Activated CD8-positive, alpha-beta memory T cell treated with anti-CD3 and anti-CD28 coated beads for 24 hours (primary cell): ENCODE measurements at regions not wholly inside any gene's neighbourhood (a gene's known extent, or its start where the extent isn't known, plus 50 kb on each side); places are given as distances from the start of the nearest gene placed in this dataset.
"Not testable (repeated sequence)": the region's sequence is repeated elsewhere in the genome, so short reads cannot be mapped to it uniquely, and the experiment has no call there.

Experiments used
- DNase-seq: peaks from one replicate; pipeline ENCODE4 v3.0.0-alpha.2; 2020

GRCh38 chr4:20122198-20122988 is 129.3 kb upstream of the SLIT2 start:
- no peak for DNase-seq

- DNase-seq: no peak
Observed at GRCh38 chr4:20119141-20119540, 132.6 kb upstream of the SLIT2 start.

DNA sequence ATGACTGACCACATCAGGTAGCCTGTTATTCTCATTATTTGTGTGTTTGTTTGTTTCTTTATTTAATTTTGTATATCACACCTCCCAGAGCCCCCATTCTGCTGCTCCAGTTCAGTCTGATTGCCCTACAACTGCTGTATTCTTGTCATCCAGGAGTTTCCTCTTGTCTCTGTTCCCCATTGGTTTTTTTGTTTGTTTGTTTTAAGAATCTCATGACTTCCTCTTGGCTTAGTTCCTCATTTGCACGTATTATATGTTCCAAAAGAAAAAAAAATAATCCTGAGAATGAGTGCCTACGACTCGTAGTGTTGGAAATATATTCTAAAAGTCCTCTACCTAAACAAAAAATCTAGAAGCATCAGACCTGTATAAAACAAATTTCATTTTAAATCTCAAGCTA is 142.3 kb upstream of the SLIT2 start:
- no peak for DNase-seq

- no peak for DNase-seq
Observed at GRCh38 chr4:20106921-20107320, 144.8 kb upstream of the SLIT2 start.

- DNase-seq: no peak
Observed at GRCh38 chr4:20101831-20102230, 149.9 kb upstream of the SLIT2 start.

- no peak for DNase-seq
Observed at GRCh38 chr4:20096911-20097310, 154.8 kb upstream of the SLIT2 start.

GRCh38 chr4:20095805-20096541 is 155.7 kb upstream of the SLIT2 start:
- DNase-seq: no peak

DNA sequence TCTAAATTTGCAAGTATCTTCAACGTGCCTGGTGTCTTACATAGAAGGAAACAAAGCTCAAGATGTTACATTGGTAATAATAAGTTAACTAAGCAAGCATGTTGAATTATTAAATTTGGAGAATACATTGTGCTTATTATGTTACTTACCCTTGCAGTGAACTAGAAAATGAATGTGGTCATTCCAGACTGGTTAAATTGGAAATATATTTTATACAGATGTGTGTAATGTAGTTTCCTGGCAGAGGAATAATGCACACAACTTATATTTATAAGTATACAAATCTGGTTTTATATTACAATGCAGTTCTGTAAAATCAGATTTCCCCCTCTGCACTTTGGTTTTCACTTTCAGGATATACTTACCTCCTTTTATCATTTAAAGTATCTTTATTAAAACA is 159.9 kb upstream of the SLIT2 start:
- no peak for DNase-seq

- no peak for DNase-seq
Observed at GRCh38 chr4:20087522-20087911, 164.2 kb upstream of the SLIT2 start.

DNA sequence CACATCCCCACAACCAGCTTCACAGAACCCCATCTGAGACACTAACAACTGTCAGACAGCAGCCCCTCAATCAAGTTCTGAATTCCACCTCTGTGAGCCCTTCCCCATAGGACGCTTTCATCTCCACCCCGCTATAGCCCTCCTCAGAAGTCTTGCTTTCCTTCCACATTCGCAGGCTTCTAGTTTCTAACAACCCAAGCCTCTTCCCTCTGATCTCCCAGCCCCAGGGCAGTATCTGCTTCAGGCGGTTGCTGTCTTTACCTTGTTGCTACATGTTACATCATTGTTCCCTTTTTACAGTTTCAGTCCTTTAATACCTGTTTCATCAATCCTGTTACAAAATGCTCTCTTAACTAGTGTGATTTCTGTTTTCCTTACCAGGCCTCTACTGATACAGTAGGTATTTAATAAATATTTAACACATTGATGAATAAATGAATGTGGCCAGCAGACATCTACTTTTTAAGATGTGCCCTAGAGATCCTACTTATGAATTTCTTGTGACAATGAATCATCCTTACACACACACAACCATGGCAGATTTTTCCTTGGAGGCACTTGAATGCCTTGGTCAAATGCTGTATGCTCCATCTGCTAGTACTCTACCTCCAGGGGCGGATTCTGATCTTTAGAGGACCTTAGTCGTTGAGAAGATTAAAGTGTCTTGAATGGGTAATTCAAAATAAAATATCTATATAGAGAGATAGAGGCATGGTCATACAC is 164.7 kb upstream of the SLIT2 start:
- DNase-seq: no peak

DNA sequence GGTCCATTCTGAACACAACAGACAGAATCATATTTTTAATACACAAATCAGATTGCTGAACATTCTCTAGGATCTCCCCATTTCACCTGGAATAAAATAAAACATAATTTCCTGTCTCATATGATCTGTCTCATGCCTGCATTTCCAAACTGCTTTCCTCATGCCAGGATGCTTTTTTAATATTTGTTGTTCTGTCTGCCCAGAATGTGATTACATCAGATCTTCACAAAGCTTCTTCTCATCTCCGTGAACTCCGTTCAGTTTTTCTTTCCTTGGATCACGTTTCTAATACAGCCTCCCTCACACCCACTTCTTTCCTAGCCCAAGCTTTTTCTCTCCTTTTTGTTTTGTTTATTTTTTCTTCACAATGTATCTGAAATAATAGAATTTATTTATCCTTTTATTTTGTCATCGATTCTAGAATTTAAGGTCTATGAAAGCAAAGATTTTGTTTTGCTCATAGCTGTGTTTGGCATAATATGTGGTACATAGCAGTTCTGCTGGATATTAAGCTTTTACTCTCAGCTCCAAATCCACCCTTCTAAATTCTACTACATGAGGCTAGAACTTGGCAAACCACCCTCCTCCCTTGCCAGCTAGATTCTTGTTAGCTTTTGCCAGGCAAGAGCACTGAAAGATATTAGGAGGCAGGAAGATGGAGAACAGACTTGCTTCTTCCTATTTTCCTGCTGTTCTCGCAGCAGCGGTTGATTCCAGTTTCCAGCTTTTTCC is 165.5 kb upstream of the SLIT2 start:
- no peak for DNase-seq

GRCh38 chr4:20085653-20086052 is 166.1 kb upstream of the SLIT2 start:
- no peak for DNase-seq

- DNase-seq: no peak
Observed at GRCh38 chr4:20085156-20085555, 166.5 kb upstream of the SLIT2 start.

- DNase-seq: no peak
Observed at GRCh38 chr4:20084488-20084887, 167.2 kb upstream of the SLIT2 start.

DNA sequence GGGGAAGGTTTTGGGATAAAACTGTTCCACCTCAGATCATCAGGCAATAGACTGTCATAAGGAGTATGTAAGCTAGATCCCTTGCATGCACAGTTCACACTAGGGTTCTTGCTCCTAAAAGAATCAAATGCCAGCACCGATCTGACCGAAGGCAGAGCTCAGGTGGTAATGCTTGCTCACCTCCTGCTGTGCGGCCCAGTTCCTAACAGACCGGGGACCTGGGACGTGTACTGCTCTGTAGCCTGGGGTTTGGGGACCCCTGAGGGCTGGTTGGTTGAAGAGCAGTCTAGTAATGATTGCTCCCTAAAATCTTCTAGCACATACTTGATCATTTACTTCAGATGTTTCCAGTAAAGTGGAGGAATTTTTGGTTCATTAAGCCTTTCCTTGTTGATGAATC is 173.1 kb upstream of the SLIT2 start:
- no peak for DNase-seq

DNA sequence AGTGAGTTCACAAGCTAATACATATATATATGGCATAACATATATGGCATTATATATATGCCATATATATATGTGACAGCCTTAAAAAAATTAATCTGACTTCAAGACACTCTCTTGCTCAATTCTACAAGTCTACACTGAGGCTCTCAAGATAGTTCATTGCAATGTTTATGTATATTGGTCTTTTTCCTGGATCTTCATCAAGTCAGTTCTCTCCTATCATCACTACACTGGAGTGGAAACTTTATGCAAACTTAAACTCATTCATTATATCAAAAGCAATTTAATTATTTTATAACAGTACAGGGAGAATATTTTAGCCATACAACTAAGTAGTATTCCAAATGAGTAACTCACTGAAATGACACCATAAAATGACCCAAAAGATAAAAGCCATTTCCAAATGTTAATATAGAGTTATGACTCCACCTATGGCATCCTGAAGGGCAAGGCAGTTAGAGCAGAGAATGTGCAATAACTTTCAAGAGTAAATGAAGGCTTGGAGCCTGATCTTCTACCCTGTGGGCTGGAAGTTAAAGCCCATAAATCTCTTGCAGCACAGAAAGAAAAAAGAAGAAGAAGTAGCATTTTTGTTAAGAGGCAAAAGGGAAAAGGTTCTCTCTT is 176.3 kb upstream of the SLIT2 start:
- DNase-seq: no peak

- no peak for DNase-seq
Observed at GRCh38 chr4:20074450-20074849, 177.3 kb upstream of the SLIT2 start.

DNA sequence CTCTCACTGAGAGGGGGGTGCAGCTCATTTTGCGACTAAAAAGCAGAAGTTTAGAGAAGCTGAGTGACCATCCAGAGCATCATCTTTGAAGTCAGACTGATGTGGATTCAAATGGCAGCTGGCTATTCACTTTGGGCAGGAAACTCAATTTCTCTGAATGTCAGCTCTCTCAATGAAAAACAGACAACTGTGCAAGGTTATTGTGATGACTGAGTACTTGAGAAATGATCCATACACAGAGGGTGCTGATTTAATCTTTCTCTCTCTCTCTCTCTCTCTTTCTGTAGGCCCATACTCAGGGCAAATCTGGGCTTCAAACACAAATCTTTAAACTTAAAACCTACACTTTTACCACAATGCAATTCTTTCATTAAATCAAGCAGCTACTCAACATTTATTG is 185.8 kb upstream of the SLIT2 start:
- DNase-seq: no peak

GRCh38 chr4:20062857-20063256 is 188.8 kb upstream of the SLIT2 start:
- not testable (repeated sequence) for DNase-seq

DNA sequence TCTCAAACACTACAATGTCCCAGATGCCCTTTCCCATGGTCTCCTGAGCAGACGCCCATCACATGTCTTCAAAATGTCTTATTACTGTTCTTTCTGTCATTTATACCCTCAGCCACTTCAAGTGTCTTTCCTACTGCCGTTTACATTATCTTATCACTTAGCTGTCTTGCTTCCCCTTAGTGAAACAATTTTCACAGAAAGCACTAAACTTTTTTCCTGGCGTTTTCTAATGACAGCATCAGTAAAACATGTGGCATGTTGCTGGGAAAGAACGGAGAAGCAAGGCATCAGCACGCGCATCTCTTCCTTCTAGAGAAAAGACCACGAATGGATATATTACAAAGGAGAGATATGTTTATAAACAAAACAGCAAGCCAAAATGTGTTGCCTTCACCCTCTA is 189.7 kb upstream of the SLIT2 start:
- no peak for DNase-seq

DNA sequence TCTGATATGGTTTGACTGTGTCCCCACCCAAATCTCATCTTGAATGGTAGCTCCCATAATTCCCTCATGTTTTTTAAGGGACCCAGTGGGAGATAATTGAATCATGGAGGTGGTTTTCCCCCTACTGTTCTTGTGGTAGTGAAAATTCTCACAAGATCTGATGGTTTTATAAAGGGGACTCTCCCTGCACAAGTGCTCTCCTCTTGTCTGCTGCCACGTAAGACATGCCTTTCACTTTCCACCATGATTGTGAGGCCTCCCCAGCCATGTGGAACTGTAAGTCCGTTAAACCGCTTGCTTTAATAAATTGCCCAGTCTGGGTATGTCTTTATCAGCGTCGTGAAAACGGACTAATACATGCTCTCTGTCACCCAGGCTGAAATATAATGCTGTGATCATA is 200.9 kb upstream of the SLIT2 start:
- DNase-seq: no peak

GRCh38 chr4:20049889-20050288 is 201.8 kb upstream of the SLIT2 start:
- DNase-seq: no peak
